LHCN-M2 (cell line): ENCODE measurements at regions not wholly inside any gene's neighbourhood (a gene's known extent, or its start where the extent isn't known, plus 50 kb on each side); places are given as distances from the start of the nearest gene placed in this dataset.
"Not testable (repeated sequence)": the region's sequence is repeated elsewhere in the genome, so short reads cannot be mapped to it uniquely, and the experiment has no call there.

Experiments used
- DNase-seq: peaks from one replicate; pipeline ENCODE4 v3.0.0-alpha.2; 2012; ENCODE audit warnings: low read depth

DNA sequence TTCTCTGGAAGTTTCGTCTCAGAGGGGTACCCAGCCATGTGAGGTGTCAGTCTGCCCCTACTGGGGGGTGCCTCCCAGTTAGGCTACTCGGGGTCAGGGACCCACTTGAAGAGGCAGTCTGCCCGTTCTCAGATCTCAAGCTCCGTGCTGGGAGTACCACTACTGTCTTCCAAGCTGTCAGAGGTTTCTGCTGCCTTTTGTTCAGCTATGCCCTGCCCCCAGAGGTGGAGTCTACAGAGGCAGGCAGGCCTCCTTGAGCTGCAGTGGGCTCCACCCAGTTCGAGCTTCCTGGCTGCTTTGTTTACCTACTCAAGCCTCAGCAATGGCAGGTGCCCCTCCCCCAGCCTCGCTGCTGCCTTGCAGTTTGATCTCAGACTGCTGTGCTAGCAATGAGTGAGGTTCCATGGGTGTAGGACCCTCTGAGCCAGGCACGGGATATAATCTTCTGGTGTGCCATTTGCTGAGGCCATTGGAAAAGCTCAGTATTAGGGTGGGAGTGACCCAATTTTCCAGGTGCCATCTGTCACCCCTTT lies 71.0 kb upstream of the SH3GLB1 start:
- DNase-seq: not testable (repeated sequence)

GRCh38 chr1:86633921-86634320 lies 70.5 kb upstream of the SH3GLB1 start:
- DNase-seq: no peak

DNA sequence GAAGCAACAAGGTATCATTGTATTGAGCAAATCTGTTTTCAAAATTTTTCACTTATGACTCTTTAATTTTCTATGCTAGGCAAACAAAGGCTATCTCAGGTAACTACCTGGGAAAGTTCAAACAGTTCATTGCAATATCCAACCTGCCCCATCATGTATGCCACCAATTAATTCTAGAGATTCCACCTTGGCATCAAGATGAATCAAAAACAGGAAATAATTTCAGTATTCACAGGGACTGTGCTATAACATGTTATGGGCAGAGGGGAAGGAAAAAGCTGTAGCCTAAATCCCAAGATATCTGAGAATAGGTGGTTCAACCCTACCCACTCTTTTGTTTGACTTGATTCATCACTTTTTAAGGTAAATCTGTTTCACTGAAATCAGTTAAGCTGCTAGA lies 67.5 kb upstream of the SH3GLB1 start:
- no peak for DNase-seq

GRCh38 chr1:86640161-86640670 lies 64.2 kb upstream of the SH3GLB1 start:
- peak; percentile 37 for DNase-seq

GRCh38 chr1:86641318-86641717 lies 63.1 kb upstream of the SH3GLB1 start:
- no peak for DNase-seq

GRCh38 chr1:86644655-86645054 lies 59.7 kb upstream of the SH3GLB1 start:
- DNase-seq: not testable (repeated sequence)

- DNase-seq: no peak
Measured at GRCh38 chr1:86645851-86646250, 58.5 kb upstream of the SH3GLB1 start.

DNA sequence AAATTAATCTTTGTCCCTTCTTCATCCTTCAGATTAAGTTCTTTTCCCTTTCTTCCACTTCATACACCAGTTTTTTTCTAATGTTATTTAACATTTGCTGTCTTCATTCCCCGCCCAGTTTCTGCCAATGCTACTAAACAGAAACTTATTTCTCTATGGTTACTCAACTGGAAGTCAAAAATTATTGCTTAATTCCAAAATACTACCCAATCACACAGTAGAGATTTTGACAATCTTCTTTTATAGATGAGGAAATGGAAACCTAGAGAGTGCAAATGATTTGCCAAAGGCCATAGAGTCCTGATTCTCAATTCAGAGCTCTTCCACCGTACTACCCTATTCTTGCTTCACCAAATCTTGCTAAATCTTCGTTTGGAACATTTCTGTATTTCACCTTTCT lies 58.1 kb upstream of the SH3GLB1 start:
- DNase-seq: no peak

DNA sequence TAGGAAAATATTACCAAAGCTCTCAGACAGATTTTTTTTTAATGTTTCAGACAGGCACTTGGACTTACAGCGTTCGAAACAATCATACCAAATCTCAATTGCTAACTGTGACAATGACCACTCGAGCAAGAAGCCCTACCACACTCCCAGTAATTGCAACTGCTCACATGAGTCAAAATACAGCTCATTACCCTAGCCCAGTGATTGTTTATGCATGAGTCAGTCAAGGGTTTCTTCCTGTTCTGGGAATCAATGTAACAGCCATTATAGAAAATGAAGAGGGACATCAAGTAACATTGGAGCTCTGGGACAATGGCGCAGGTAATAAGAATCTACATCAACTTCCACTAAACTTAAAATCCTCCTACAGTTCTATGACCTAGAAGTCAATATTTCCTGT lies 56.1 kb upstream of the SH3GLB1 start:
- peak; percentile 86 for DNase-seq

DNA sequence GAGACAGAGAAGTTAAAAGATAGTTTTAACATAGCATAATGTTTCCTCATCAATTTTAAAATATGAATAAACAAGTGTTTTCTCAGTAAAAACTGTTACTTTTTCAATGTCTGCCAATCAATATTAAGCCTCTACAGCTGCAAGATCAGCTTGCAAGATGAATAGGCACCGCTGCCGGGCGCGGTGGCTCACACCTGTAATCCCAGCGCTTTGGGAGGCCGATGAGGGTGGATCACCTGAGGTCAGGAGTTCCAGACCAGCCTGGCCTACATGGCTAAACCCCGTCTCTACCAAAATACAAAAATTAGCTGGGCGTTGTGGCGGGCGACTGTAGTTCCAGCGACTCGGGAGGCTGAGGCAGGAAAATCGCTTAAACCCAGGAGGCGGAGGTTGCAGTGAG lies 54.8 kb upstream of the SH3GLB1 start:
- no peak for DNase-seq

DNA sequence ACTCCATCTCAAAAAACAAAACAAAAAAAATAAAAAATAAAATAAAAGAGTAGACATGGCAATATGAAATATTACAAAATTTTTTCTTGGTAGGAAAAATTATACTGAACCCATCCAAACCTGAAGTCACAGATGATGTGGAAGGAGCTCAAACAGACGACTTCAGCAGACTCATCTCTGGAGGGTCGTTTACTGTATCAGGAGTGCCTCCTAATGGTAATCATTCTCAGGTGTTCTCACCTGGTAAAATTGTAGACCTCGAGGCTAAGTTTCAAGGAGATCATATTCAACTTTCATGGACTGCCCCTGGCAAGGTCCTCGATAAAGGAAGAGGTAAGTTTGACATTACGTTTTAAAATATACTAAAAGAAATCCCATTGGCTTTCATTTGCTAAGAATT lies 54.3 kb upstream of the SH3GLB1 start:
- DNase-seq: no peak
